DMS79 treated with DMSO at 0.1 percent for 48 hours (cell line): ENCODE measurements at regions not wholly inside any gene's neighbourhood (a gene's known extent, or its start where the extent isn't known, plus 50 kb on each side); places are given as distances from the start of the nearest gene placed in this dataset.

Source experiments
- DNase-seq: peaks from one replicate; lab custom pipeline; 2025; lab: John Stamatoyannopoulos, UW

DNA sequence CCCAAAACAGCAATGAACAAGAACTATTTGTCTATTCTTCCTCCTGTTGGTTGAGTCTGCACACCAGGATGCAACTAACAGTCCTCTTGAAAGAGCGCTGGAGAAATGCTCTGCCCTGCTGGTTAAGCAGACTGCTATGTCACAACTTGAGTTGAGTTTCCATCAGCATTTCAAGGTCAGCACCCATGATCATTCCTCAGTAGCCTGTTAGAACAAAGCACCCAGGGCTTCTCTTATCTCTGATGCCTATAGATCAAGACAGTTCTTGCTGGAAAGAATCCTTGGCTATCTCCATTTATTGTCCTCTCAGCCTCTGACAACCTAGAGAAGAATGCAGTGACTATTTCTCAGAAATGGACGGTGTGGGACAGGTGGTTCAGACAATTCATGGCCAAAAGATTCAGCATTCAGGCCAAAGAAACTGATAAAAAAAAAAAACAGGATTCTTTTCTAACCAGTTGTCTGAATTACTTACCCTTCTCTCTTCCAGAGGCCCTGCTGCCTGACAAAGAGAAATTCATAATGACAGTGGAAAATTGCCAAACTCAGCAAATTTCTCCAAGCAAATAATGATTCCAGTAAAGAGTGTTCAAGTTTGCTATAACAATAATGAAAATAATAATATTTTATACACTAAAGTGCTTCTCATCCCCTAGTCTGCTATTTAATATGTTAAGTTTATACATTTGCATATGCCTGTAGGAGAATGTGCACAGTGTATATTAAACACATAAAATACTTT lies 306.7 kb downstream of the EMP1 start:
- no peak for DNase-seq

DNA sequence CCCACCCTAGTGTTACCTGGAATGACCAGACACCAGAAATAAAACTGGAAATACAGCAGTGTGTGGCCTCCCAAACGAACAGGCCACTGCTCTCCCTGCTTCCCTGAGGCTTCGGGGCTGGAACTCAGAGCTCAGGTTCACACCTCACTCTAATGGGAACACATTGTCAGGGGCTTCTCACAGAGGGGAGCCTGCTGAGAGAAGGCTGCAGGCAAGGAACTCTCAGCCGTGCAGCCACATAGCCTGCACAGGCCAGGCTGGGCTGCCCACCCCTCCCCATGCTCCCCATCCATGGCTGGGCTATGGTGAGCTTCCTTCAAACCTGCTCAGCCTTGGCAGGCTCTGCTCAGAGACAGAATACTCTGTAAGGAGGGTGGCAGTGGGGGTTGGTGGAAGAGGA lies 302.5 kb downstream of the EMP1 start:
- no peak for DNase-seq

DNA sequence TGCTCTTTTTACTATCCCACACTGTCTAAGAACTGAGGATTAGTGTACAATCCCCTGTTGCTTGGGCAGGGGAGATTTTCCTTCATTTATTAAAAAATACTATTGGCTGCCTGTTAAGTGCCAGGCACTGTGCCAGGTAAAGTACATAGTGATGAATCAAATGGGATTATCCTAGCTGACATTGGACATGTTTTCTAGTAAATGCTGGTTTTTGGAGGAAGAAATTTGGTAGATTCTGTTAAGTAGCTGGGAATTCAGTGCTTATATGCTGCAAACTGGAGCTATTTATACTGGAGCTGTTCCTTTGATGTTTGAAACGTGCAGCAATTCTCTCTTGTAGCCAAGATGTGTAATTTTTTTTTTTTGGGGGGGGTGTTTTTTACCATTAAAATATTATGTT lies 299.6 kb downstream of the EMP1 start:
- no peak for DNase-seq

DNA sequence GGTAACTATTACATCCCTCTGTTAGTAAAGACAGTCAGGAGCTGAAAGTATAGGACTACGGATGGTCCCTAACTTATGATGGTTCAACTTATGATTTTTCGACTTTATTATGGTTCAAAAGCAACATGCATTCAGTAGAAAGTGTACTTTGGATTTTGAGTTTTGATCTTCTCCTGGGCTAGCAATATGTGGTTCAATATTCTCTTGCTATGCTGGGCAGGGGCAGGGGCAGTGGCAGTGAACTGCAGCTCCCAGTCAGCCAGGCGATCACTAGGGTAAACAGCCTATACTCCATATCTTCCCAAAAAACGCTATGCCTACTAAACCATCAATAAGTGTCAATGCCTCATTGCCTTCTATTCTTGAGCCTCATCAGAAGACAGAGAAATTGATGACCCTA lies 292.7 kb downstream of the EMP1 start:
- no peak for DNase-seq

DNA sequence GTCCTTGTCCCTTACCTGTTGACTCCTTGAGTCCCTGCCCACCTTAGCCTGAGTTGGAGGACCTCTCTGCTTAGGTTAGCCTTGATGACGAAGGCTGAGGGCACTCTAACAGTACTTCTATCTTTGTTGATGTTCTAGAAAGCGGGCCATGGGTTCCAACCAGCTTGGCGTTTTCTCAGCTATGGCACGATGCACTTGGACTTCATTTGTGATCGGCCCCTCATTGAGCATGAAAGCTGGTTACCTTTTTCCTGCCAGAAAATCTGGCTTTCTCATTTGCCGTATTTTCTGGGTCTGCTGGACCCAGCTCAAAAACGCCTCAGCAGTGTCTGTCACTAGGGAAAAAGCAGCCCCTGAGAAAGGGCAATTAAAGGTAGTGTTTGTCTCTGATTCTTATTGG lies 290.8 kb downstream of the EMP1 start:
- DNase-seq, result no peak

DNA sequence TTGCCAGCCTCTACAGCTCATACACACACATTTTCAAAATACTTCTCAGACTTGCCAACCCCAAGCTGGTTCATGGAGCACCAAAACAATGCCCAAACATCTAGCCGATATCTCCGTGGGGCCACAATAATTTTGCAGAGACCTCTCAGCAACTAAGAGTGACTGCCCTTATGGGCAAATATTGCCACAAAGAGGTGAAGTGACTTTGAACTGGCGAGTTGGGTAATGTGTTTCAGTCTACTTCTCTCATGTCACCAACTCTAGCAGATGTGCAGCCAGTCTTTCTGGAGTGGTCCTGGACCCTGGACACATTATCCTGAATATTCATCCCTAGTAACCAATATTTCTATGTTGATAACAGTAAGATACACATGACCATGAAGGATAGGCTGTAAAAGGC lies 290.3 kb downstream of the EMP1 start:
- DNase-seq, result no peak

DNA sequence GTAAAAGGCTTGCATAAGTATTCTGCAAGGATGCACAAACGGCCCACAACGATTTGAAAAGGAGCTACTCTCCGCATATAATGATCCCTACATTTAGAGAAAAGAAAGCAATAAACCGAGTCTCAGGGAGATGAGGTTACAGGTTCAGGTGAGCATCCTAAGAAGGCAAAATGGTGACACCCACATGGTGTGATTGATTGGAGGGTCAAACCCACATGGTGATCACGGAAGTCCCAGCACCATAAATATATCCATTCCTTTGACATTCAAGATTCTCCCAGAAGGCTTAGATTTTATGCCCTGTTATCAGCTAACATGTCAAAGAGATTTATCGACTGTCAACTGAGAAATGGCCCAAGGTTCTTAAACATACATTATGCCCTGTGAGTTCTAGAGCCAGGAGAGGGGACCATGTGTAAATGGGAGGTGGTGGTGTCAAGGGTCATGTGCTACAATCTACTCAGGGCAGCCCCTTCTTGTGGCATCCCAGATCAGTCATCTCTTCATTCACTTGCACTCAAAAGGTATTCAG lies 282.2 kb downstream of the EMP1 start:
- DNase-seq, result no peak

DNA sequence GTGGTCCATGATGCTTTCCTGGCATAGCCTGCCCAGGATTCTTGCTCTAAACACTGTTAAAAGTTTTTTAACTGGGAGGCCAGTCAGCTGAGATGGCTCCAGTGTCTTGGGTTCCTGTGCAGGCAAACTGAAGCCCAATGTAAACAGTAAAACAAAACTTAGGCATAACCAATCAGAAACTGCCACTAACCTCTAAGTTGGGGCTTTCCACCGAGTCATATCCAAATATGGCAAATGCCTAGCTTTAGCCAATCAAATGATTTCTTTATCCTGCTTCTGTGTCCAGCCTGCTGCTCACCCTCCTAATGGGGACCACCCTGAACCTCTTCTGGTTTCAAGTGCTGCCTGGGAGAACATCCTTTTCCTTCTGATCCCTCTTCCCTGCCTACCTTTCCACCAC lies 277.9 kb downstream of the EMP1 start:
- no peak for DNase-seq

DNA sequence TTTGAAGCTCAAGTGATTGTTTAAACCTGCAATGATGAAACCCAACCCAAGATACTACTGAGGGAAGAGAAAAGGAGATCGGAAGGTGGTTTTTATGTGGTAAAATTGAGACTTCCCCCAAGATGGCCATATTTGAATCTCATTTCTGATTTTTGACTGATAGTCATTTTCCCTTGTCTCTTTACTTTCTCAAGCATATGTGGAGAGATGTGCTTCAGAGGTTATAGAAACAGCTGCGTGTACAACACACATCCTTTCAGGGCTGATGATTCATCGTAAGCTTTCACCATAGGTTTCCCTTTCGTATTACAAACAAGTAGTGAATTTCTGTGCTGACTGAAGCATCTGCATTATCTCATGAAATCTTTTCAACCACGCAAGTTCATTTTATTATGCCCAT lies 276.2 kb downstream of the EMP1 start:
- DNase-seq, result no peak

DNA sequence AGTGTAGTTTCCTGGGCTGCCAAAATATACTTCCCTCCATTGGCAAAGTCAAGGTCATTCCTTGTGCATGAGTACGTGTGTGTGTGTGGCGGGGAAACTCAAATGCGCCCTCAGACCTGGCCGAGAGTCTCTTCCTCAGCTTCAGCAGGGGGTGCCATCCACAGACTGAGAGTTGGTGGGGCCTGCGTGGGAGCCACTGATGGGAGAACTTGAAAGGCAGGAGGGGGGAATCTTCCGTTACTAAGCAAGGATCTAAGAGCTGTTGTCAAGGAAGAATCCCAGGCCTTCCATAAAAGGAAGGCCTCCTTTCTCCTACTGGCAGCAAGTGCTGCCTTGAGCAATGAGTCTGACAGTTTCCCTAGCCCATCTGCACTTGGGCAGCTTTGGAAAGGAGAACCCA lies 274.9 kb downstream of the EMP1 start:
- DNase-seq, result no peak

DNA sequence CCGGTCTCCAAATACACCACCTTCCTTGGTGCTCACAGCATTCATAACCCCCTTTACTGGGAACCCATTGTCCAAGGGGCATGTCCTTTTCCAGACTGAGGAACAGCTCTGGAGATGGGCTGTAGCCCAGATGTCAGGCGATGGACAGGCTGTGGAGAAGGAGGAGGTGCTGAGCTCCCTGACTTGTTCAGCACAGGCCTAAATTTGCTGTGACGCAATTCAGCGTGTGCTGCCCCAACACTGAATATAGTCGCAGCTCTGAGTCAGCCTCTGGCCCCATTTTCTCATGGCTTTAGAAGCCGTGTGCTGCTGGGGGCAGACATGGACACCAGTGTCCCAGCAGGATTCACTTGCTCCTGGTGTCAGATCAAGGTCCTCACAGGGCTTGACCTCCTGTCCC lies 269.1 kb downstream of the EMP1 start:
- no peak for DNase-seq

DNA sequence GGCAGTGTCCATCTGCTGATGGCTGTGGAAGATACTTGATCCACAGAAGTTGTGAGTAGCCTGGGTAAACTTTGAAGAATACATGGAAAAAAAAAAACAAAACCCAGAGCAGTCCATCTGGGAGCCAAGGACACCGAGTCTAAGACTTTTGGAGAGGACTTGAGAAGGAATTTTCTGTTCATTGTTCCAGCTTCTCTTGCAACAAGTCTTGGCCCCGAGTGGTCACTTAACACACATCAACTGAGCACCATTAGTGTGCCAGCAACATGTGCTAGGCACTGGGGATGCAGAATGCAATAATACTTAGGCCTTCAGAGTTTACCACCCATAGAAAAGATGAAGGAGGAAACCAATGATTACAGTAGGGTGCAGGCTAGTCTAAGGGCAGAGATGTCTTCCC lies 266.7 kb downstream of the EMP1 start:
- no peak for DNase-seq

DNA sequence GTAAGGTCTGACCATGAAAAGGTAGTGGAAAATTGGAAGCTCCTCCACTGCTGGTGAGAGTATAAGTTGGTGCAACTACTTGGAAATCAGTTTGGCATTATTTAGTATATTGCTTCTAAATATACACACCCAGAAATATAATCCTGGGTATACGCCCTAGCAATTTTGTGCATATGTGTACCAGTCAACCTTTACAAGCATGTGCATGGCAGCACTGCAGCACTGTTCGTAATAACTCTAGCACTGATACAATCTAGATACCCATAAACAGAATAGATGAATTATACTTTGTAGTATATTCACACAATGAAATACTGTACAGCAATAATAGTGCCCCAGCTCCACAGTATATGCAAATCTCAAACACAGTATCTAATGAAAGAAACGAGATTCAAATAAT lies 265.9 kb downstream of the EMP1 start:
- no peak for DNase-seq

DNA sequence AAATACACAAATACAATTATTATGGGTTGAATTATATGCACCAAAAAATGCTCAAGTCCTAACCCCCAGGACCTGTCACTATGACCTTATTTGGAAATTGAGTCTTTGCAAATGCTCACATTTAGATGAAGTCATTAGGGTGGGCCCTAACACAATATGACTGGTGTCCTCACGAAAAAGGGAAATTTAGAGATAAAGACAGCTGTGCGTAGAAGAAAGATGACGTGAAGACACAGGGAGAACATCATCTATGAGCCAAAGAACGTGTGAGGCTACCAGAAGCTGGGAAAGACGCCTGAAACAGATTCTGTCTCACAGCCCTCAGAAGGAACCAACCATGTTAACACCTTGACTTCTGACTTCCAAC lies 259.2 kb downstream of the EMP1 start:
- DNase-seq, result no peak

DNA sequence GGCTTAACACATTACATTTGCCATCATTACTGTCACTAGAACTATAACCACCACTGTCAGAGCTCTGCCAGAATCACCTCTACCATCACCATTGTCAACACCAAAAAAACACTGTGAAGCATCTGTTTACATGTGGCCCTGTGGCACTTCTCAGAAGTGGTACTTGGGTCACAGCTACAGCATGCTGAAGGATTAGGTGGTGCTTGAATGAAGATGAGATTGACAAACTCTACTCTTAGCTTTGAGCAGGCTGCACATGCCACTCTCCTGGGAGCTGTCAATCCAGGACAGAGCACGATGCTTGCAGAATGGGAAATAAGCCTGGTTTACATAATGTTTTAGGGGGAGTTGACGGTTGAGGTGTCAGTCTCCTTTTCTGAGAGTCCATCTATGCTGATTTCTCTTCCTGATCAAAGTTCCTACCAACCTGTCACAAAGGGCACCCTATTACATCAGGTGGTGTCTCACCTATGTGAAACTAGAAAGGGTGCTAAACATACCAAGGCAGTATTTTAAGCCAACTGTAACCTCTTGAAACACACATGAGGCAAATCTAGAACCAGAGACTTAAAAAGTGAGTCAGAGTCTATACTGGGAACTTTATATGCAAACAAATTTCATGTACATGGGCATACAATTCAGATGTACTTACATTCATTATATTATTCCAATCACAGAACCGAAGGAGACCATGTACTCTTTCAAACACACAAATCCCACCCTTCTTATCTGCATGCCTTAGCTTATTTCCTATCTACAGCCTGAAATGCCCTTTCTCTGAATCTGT lies 258.7 kb downstream of the EMP1 start:
- DNase-seq, result peak; percentile 91

DNA sequence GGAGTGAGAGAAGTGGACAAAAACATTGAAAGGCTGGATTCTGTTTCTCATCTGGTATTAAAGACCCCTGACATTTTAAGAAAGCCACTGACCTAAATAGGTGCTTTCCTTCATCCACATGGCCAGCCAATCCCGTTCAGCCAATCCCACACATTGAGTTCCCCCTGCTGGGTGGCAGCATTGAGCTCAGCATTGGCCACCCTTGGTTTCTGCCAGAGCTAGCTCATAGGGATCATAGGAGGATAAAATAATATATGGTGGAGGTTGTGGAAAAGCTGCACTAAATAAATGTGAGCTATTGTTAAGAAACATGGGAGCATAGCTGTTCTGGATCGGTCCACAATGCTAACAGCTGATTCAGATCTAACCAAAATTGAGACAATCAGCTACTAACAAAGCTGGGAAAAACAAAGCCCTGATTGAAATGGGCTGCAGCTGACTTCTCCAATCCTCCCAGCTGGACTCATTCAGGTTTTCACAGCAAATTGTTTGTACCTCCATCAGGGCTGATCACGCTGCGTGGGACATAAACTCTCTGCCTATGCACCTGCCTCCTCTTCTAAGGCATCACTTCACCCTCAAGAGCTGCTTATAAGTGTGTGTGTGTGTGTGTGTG lies 256.5 kb downstream of the EMP1 start:
- DNase-seq, result peak; percentile 77

DNA sequence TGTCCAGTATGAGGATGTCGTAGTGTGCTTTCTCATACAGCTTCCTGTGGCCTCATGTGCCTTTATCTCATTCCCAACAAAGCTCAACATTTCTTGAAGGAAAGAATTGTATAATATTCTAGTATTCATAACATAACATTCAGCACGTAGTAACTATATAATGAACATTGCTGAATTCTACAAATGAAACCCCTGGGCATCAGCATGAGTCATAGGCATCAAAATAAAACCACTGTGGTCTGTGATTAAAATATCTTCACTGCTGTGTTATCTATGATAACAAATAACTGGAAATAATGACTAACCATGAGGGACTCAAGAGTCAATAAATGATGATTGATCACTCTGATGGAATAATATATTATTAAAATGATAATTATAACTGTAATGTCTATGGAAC lies 255.2 kb downstream of the EMP1 start:
- DNase-seq, result no peak

DNA sequence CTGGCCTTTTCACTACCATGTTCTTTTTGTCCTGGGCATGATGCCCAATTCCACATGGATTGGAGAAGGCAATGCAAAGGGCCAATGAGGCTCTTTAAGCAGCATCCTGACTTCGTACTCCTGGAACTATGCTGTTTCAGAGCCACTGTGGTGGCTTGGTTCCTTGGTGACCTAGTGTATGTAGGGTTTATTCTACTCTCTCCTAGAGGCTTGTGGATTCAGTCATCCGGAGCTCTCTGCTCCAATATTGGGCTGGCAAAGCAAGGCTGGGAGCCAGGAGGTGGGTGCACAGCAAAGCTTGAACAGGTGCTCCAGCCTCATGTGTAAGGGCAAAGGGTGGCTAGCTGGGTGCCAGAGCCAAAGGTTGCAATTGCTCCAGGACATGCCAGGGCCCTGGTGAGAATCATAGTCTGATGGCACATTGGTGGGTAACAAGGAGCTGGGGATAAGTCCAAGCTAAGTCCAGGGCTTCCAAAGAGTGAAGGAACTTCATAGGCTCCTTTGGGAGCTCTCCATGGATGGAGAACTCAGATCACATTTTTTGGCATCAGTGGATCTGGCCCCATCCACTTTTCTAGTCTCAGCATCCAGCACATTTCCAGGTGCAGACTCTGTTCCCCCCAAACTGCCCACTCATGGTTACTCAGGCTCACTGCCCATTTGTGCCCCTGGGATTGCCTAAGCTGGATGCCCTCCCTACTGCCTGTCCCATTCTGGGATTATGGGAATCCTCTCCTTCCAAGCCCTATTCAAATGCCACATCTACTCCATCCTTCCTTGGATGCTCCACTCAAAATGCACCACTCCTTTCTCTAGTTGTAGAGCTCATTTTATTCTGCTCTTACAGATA lies 253.9 kb downstream of the EMP1 start:
- DNase-seq, result no peak

DNA sequence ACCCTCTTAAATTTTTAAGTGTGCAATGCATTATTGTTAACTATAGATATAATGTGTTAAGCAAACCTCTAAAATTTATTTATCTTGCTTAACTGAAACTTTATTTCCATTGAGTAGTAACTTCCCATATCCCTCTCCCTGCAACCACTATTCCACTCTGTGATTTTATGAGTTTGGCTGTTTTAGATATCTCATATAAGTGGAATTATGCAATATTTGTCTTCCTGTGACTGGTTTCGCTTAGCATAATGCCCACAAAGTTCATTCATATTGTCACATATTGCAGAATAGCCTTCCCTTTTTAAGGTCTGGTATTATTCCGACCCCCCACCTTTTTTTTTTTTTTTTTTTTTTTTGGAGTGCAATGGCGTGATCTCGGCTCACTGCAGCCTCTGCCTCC lies 247.6 kb downstream of the EMP1 start:
- peak; percentile 45 for DNase-seq

DNA sequence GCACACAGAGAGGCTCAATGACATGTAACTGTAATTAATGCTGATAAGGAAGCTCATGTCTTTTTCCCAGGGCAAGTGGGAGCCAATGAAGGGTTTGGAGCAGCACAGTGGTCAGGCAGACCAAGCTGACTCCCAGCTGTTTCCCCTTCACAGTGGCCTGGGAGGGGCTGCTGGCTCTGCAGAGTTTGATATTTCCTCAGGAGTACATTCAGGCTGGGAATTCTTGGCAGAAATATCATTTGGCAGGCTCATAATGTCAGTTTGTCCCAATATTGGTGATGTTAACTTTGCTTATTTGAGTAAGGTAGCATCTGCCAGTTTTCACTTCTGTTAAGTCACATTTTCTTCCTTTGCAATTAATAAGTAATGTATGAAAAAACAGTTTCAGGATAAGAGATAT lies 247.0 kb downstream of the EMP1 start:
- DNase-seq, result no peak

DNA sequence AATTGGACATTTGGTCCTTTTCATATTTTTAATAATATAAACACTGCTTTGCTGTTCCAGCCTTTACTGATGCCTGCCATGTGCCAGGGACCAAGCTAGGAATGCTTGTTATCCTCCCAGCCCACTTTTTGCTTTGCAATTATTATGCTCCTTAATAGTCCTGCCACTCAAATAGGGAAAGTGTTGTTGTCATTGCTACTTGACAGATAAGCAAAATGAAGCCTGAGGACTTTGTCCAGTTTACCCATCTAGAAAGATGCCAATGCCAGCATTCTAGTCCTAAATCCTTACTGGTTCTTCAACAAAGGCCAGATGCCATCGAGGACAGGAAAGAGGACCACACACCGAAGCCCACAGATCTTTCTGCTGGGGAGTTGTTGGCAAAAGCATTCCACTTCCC lies 246.5 kb downstream of the EMP1 start:
- DNase-seq, result no peak

DNA sequence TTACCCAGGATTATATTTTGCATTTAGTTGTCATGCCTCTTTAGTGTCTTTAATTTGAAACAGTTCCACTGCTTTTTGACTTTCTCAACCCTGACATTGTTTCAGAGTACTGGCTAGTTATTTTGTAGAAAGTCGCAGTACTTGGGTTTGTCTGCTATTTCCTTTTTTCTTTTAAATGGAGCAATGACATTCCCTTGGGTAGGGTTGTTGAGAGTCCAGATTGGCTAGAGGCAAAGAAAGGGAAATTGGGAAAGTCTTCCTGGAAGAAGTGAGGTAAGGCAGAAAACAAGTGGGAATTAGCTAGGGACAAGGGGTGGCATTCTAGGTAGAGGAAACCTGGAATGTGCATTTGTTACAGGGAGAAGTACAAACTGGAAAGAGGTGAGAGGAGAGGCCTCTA lies 245.9 kb downstream of the EMP1 start:
- DNase-seq, result no peak
